CD4-positive, alpha-beta T cell treated with Interleukin-10 for 1 hour (primary cell): ENCODE measurements at regions not wholly inside any gene's neighbourhood (a gene's known extent, or its start where the extent isn't known, plus 50 kb on each side); places are given as distances from the start of the nearest gene placed in this dataset.

Experiments used
- DNase-seq: peaks from one replicate; pipeline ENCODE4 v3.0.0-alpha.2; 2020

GRCh38 chr13:72074663-72075062, 207.7 kb upstream of the DACH1 start:
- DNase-seq, result no peak

- DNase-seq, result no peak
Observed at GRCh38 chr13:72072261-72072660, 205.3 kb upstream of the DACH1 start.

- DNase-seq, result no peak
Observed at GRCh38 chr13:72071713-72072112, 204.7 kb upstream of the DACH1 start.

GRCh38 chr13:72062566-72062965, 195.6 kb upstream of the DACH1 start:
- no peak for DNase-seq

- DNase-seq, result no peak
Observed at GRCh38 chr13:72061613-72062012, 194.6 kb upstream of the DACH1 start.

GRCh38 chr13:72050251-72050650, 183.2 kb upstream of the DACH1 start:
- no peak for DNase-seq

GRCh38 chr13:72043366-72043765, 176.4 kb upstream of the DACH1 start:
- DNase-seq, result no peak

- DNase-seq, result no peak
Observed at GRCh38 chr13:72041165-72041564, 174.2 kb upstream of the DACH1 start.

GRCh38 chr13:72039126-72039525, 172.1 kb upstream of the DACH1 start:
- DNase-seq, result no peak

GRCh38 chr13:72029981-72030380, 163.0 kb upstream of the DACH1 start:
- no peak for DNase-seq

- no peak for DNase-seq
Observed at GRCh38 chr13:72025836-72026235, 158.8 kb upstream of the DACH1 start.

GRCh38 chr13:72023895-72024294, 156.9 kb upstream of the DACH1 start:
- DNase-seq, result no peak

- no peak for DNase-seq
Observed at GRCh38 chr13:72005455-72005854, 138.5 kb upstream of the DACH1 start.

- DNase-seq, result no peak
Observed at GRCh38 chr13:72004784-72005374, 137.9 kb upstream of the DACH1 start.

- DNase-seq, result no peak
Observed at GRCh38 chr13:72004246-72004645, 137.2 kb upstream of the DACH1 start.

- DNase-seq, result no peak
Observed at GRCh38 chr13:71998223-71998622, 131.2 kb upstream of the DACH1 start.

- no peak for DNase-seq
Observed at GRCh38 chr13:71979616-71980015, 112.6 kb upstream of the DACH1 start.

- DNase-seq, result no peak
Observed at GRCh38 chr13:71977028-71977427, 110.0 kb upstream of the DACH1 start.

GRCh38 chr13:71967990-71968389, 101.0 kb upstream of the DACH1 start:
- DNase-seq, result no peak

GRCh38 chr13:71964491-71965100, 97.6 kb upstream of the DACH1 start:
- DNase-seq, result no peak

- no peak for DNase-seq
Observed at GRCh38 chr13:71962735-71963134, 95.7 kb upstream of the DACH1 start.

- DNase-seq, result no peak
Observed at GRCh38 chr13:71962126-71962525, 95.1 kb upstream of the DACH1 start.

- DNase-seq, result no peak
Observed at GRCh38 chr13:71949441-71949840, 82.4 kb upstream of the DACH1 start.

- DNase-seq, result no peak
Observed at GRCh38 chr13:71939186-71939585, 72.2 kb upstream of the DACH1 start.

- no peak for DNase-seq
Observed at GRCh38 chr13:71935166-71935840, 68.3 kb upstream of the DACH1 start.
